GM19395 (cell line): ENCODE measurements at regions not wholly inside any gene's neighbourhood (a gene's known extent, or its start where the extent isn't known, plus 50 kb on each side); places are given as distances from the start of the nearest gene placed in this dataset.
"Not testable (repeated sequence)": the region's sequence is repeated elsewhere in the genome, so short reads cannot be mapped to it uniquely, and the experiment has no call there.

Source experiments
- ATAC-seq: cut with Tn5 transposase; IDR thresholded peaks from one replicate; pipeline ENCODE4 v1.9.1; 2021; ENCODE audit warnings: mild to moderate bottlenecking, moderate library complexity; ENCODE audit not compliant: unreplicated experiment

DNA sequence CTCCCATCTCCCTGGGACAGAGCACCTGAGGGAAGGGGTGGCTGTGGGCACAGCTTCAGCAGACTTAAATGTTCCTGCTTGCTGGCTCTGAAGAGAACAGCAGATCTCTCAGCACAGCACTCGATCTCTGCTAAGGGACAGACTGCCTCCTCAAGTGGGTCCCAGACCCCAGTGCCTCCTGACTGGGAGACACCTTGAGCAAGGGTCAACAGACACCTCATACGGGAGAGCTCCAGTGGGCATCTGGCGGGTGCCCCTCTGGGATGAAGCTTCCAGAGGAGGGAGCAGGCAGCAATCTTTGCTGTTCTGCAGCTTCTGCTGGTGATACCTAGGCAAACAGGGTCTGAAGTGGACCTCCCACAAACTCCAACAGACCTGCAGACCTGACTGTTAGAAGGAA is 436.7 kb upstream of the CHRM2 start:
- not testable (repeated sequence) for ATAC-seq

DNA sequence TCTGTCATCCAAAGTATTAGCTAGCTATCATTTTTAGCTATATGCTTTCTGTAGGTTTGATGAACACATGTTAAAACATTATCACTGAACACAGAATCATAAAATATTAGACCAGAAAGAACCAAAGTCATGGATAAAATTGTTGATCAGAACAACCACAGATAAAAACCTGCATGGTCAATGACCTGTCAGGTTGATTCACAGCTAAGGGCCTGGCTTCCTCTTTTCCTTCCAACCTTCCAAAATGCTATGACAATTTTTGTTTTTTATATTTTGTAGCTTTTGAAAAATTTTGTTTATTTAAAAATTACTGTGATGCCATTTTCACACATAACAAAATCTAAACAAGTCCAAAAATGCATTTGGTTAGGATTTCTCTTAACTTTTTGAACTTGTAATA is 444.4 kb upstream of the CHRM2 start:
- ATAC-seq, result no peak

DNA sequence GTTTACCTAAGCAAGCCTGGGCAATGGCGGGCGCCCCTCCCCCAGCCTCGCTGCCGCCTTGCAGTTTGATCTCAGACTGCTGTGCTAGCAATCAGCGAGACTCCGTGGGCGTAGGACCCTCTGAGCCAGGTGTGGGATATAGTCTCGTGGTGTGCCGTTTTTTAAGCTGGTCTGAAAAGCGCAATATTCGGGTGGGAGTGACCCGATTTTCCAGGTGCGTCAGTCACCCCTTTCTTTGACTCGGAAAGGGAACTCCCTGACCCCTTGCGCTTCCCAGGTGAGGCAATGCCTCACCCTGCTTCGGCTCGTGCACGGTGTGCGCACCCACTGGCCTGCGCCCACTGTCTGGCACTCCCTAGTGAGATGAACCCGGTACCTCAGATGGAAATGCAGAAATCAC is 442.6 kb upstream of the MTPN start:
- not testable (repeated sequence) for ATAC-seq

DNA sequence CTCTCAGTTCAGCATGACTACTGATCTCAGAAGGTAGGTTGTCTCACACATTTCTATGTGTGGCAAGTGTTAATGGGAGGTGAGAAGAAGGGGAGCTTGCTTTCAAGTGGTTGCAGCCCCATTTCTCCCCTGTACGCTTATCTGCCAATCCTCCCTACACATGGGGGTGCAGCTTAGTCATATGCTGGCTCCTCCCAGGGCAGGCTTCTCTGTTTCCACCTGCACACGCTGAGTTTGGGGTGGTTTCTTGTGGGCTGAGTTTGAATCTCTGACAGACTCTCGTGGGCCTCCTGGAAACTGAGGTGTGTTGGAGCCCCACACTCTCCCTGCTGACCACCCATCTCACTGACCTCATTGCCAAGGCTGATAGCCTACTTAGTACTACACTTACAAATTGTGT is 435.8 kb upstream of the MTPN start:
- ATAC-seq, result no peak

DNA sequence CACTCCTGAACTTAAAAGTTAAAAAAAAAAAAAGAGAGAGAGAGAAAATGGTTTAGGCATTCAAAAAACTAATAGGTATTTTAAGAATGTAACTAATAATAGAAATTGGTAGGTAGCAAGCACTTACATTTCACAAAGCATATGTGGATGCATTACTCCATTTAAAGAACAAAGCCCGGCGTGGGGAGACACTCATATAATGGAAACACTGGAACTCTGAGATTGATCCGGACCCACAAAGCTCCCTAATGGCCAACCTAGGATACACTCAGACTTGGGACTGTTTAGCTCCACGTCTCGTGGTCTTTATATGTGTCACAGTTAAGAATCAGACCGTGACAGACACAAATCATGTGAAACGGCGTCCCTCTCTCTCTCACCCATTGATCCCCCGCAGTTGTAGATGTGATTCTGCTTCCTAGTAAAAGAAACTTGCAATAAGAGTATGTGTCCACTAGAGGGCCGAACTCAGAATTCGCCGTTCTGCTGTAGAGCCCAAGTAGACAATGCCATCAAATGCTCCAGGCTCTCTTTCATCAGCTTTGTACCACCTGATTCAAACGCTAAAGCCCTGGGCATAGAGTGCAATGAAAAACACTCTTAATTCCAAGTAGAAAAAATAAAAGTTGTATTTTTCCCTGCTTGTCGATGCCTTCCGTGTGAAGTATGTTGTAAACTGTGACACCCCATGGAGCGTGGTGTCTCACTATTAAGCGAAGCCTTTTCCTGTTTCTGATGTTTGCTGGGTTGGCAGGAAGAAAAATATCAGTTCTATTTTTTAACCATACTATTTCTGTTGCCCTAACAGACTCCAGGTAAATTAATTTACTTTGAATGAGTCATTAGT is 429.0 kb upstream of the MTPN start:
- peak; percentile 99 for ATAC-seq

DNA sequence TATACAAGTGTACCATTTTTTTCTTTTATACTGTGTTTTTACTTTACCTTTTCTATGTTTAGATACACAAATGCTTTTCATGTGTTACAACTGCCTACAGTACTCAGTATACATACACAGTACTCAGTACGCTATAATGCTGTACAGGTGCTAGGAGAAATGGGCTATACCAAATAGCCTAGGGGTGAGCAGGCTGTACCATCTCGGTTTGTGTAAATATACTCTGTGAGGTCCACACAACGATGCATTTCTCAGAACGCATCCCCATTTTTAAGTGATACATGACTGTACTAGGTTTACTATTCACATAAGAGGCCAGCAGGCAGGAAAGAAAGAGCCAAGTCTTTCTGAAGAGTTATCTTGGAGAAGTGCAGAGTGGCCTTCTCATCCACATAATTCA is 426.4 kb upstream of the MTPN start:
- no peak for ATAC-seq

DNA sequence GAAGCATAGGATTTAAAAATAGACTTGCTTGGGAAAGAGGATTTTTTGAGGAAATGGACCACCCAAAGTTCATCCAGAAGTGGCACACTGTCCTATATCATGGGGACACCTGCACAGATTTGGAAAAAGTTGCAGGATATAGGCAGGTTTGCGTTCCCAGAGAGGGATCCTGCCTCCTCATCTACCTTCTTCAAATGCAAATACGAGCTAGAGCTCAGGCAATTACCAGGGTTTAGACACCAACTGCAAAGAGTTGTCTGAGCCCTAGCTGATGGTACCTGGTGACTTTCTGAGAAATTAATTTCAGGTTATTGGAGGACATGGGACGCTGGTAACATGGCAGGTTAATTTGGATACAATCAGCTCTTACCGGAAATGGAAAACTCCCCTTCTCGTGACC is 423.7 kb upstream of the MTPN start:
- ATAC-seq, result no peak

DNA sequence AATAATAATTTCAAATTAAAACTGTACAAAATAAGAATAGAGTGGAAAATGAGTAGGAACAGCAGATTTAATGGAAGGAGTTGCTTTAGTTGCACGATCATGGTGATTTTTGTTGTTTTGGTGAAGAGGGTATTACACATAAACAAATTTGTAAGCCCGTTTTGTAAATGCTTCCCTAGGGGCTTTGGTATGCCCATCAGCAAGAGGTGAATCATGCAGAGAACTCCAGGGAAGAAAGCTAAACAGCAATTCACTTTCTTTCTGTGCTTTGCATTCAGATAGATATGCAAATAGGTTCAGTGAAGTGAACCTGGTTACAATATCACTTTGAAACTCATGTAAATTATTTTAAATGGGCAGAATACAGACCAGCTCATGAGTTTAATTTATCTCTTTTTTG is 422.2 kb upstream of the MTPN start:
- ATAC-seq, result no peak

DNA sequence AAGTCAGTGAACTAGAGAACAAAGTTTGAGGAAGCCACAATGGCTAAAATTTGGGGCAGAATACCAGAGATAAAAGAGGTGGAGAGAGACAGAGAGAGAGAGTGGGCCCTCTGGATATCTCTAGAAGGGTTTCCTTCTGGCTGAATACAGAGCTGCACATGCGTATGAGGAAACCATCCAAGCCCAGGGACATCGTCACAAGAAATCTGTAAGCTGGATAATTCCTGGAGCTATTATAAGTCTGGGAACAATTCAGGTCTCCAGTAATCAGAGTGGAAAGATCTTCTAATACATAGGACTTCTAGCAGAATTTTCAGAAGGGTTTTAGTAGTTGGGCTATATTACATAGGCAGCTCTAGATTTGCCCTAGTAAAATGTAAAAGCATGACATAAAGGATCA is 415.7 kb upstream of the MTPN start:
- no peak for ATAC-seq

DNA sequence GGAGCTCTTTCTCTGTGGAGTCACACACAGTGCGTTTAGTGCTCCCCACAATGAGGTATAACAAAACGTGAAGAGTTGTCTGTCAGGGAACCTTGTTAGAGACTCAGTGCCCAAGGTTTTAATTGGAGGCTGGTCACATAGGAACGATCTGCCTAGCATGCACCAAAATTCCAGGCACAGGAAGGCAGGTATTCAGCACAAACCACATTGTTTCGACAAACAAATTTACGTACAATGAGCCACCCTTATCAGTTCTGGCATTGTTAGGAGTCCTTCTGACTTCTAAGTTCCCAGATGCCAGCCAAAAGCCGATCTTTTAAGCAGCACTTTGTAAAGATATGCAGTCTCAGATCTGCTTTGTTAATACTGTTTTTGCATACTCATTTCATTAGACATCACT is 414.2 kb upstream of the MTPN start:
- no peak for ATAC-seq

DNA sequence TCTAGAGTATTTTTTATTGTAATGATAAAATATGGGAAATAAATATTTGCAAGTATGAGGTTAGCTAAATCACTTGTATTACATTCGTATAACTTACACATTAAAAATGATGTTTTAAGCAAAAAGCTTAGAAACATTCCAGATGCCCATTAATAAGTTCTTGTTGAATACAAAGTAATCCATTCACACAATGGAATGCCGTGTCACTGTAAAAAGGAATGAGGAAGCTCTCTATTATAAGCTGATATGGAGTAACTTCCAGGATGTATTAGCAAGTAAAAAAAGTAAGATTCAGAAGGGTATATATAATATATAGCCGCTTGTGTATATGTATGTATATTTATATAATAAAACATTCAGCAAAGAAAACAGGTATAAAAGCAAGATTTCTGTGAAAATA is 412.8 kb upstream of the MTPN start:
- no peak for ATAC-seq

DNA sequence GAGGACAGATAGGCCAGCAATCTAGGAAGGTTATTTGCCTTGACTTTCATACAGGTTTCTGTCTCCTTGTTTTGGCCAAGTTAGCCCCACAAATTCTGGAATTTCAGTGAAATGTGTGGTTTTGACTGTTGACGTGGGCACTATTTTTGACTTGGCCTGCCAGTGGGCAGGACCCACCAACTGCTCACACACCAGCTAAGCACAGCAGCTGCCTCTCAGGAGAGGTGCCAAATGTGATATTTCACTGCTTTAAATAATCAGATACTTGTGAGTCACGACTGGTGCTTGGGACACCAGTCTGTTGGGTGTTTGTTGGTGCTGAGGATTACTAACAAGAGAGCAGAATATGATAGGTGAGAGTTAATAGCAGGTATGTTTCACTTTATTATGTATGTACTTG is 409.7 kb upstream of the MTPN start:
- ATAC-seq, result no peak

DNA sequence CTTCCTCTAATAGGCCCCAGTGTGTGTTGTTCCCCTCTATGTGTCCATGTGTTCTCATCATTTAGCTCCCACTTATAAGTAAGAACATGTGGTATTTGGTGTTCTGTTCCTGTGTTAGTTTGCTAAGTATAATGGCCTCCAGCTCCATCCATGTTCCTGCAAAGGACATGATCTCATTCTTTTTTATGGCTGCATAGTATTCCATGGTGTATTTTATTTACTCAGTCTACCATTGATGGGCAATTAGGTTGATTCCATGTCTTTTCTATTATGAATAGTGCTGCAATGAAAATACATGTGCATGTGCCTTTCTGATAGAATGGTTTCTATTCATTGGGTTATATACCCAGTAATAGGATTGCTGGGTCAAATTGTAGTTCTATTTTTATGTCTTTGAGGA is 394.2 kb upstream of the MTPN start:
- not testable (repeated sequence) for ATAC-seq

DNA sequence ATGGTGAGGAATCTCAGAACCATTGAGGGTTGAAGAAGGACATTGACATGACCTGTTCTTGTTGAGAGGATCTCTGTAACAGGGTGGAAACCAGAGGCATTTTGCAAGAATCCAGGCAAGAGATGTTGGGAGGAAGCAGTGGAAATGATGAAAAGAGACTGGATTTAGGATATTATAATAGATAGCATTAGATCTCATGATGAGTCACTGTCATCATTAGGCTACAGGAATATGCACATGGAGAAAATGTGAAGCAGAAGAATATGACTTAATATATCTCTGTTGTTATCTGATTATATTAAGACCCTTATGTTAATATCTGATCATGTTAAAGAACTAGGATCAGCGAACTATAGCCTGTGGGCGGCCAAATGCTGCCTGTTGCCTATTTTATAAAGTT is 393.0 kb upstream of the MTPN start:
- ATAC-seq, result no peak

DNA sequence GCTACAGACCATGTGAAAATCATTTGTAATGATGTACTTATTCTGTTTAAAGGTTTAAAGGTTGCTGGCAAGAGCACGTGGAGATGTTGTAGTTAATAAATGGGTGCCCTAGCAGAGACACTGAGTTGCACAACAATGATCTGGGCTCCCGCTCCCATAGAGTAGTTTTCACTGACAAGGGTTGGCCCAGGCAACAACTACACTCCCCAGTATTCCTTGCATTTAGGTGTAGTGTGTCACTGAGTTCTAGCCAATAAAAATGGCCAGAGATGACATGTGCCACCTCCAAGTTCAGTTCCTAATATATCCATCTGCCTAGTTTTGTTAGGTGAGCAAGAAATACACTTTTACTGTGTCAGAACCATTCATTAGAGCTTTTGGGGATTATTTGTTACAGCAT is 392.1 kb upstream of the MTPN start:
- ATAC-seq, result no peak

DNA sequence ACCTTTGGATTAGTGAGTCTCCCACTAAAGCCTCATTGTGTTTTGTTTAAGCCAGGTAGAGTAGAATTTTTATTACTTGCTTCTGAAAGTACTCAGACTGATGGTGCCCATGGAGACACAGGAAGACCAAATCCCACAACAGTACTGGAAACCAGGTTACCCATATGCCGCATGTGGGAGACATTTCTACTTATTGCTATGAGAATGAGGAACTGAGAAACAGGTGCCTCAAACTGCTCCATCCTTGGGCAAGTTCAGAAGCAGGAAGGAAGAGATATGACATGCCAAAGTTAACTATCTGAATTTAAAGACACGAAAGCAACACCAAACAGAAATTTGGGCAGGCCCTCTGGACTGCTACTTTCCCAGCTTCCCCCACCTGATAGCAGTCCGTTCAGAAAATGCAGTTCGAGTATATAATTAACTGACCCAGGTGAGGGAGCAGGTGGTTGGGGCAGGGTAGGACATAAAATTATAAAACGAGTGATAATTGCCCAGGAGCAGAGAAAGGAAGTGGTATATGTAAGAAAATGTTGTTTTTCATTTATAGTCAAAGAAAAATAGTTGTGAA is 382.3 kb upstream of the MTPN start:
- peak; percentile 98 for ATAC-seq

DNA sequence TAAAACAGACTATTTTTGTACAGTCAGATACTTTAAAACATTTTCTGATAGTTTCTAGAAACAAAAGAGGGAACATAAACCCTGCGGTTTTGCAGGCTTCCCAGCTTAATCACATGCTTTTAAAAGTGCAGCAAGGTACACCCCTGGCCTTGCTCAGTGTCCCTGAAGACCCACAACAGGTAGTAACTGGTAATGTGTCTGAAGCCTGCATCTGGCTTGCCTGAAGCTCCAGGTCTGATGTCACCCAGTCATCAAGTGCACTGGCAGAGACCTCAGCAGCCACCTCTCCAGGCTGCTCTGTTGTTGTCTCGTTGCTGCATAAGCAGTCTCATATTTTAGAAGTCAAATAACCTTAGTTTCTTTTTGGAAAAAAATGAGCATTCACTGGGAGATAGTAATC is 376.1 kb upstream of the MTPN start:
- peak; percentile 64 for ATAC-seq

DNA sequence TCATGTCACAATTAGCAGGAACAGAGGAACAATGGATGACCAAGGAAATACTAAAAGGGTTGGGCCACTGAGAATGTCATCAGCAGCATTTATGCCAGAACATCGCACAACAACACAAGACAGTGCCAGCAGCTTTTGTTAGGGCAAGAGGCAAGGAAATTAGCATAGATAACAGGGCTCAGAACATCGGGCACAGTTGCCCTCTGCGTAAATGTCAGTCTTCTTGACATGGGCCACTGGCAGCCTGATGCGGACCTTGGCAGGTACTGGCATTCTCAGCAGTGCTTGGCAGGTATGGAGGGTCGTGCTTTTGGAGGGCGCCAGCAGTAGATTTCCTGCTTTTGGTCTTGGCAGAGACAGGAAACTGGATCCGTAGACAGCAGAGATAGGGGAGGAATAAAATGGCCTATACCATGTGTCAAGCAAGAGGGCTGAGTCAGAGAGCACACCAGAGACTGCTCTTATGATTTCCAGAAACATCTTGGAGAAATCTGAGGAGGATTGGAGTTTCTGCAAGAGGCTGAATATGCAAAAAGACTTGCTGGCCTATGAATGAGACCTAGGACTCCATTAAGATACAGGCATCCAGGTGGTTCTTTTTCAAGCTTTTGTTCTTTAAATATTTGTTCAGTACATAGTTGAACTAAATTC is 371.5 kb upstream of the MTPN start:
- no peak for ATAC-seq

DNA sequence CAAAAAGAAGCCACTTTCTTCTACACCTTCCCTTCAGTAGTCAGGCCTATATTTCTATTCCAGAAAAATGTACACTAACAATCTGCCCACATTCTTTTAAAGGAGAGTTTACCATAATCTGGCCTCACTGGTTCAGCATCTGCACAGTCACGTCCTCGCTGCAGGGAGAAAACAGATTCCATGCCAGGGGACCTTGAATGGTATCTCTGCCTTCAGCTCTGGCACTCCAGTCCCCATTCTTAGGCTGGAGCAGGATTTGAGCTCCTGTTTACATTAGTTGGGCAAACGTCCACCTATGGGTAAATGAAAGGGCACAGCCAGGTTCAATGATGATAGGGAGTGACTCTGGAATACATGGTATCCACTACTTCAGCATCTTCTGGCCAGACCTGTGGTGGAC is 371.0 kb upstream of the MTPN start:
- ATAC-seq, result no peak

DNA sequence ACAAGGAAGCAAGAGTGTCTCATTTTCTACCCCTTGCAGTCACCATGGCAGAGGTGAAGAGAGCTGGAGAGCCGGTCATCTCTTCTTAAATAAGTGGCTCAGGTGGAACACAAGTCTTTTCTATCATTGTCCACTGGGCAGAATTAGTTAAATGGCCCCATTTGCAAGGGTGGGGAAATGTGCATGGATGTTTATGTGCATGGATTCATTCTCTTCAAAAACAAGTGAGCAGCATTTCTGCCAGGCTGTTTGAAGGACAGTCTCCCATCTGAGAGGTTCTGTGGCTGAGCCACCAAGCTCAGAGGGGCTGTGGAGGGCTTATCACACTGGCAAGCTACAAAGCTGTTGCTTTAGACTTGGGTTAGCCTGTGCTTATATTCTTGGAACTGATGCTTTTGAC is 370.3 kb upstream of the MTPN start:
- no peak for ATAC-seq

DNA sequence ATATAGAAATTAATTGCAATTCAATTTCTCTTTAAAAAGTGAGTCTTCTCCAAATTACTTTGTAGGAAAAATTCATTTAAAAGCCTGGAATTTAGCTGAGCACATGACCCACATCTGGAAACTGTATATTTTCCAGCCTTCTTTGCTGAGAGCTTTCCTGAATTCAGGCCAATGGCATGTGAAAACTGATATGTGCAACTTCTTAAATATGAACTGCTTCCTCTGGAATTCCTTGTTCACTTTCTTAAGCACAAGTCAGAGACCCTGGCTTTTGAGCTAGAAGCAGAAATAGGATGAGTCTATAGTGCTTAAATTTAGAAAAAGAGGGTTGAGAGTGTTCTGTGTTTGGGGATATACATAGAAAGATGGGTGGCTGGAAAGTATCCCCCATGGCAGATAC is 365.1 kb upstream of the MTPN start:
- ATAC-seq, result no peak

DNA sequence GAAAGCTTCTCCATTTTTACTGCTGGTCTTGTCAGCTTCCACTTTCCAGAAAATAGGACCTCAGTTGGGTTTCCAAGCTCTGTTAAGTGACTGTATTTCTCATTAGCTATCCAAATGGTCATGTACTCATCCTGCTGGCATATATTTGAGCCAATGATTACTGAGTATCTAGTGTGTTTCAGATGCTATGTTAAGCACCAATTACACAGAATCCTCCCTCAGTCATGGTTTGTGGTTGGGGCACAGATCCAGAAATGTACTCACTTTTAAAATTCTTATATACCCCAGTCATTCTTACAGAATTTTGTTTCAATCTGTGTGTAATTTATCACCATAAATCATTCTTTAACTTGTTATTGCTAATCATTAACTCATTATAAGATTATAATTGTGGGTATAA is 362.3 kb upstream of the MTPN start:
- no peak for ATAC-seq
